ENCODE measurements at regions not wholly inside any gene's neighbourhood (a gene's known extent, or its start where the extent isn't known, plus 50 kb on each side); places are given as distances from the start of the nearest gene placed in this dataset.
A peak's percentile ranks its signal among the peaks of the same experiment; 100 is the strongest.
"Not testable (repeated sequence)": the region's sequence is repeated elsewhere in the genome, so short reads cannot be mapped to it uniquely, and the experiment has no call there.

DNA sequence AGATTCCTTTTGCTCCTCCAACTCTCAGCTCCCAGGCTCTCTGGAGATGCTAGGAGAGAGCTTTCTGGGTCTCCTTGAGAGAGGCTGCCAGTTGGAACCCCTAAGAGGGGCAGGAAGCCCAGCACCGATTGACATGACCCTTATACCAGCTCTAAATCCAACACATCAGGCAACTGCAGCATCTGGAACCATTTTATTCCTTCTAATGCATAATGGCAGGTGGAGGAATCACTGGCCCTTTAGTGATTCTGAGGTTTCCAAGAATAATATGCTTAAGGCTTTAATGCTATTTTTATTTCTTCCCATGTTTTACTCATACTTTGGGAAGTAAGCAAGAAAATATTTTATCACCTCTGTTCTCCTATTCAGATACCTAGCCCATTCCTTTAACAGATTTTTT lies 60.3 kb upstream of the TEX264 start:
- peaks cover 22% of the 10 kb centered on the region in 2 donors for H3K4me1 Mint-ChIP-seq
- intact Hi-C loops (cut with micrococcal nuclease) = no loop called here
- no peaks in the 10 kb centered on the region for H3K9me3 Mint-ChIP-seq
- Histone ChIP-seq H3K27ac (ENCODE audit: low read length) (no peak overlapping the region), H3K9me3 (ENCODE audit: control insufficient read depth, insufficient read depth, low read length) (no peaks in the 10 kb centered on the region), H3K36me3 (ENCODE audit: control insufficient read depth, insufficient read depth, low read length) (no peaks in the 10 kb centered on the region), H3K4me1 (ENCODE audit: control insufficient read depth, insufficient read depth, low read length) (no peaks in the 10 kb centered on the region), H3K27me3 (ENCODE audit: control insufficient read depth, insufficient read depth, low read length) (no peaks in the 10 kb centered on the region), H3K4me3 (ENCODE audit: low read length) (no peak overlapping the region)
- ATAC-seq (no peak), DNase-seq (no peak)
- WGBS (ENCODE audit: insufficient coverage) = 88% methylated on average over 1 of the region's 1 CpG
- TF ChIP-seq CTCF (IDR thresholded peaks at IDR 0.05) = no peak
- no peak overlapping the region for H3K27ac Mint-ChIP-seq
- no peak overlapping the region for H3K4me3 Mint-ChIP-seq
- no peaks in the 10 kb centered on the region for H3K36me3 Mint-ChIP-seq
- H3K27me3 Mint-ChIP-seq (ENCODE audit: low read depth in 2 of 2) = no peaks in the 10 kb centered on the region

- intact Hi-C loops (cut with micrococcal nuclease) = no loop called here
- no peaks in the 10 kb centered on the region for H3K27me3 ChIP-seq (ENCODE audit: control insufficient read depth, insufficient read depth, low read length)
- TF ChIP-seq CTCF (IDR thresholded peaks at IDR 0.05) = no peak
- no peaks in the 10 kb centered on the region for H3K9me3 ChIP-seq (ENCODE audit: control insufficient read depth, insufficient read depth, low read length)
- WGBS (ENCODE audit: insufficient coverage) = 100% methylated on average over 2 of the region's 3 CpGs
- H3K4me1 ChIP-seq (ENCODE audit: control insufficient read depth, insufficient read depth, low read length) = no peaks in the 10 kb centered on the region
- H3K27me3 Mint-ChIP-seq (ENCODE audit: low read depth in 2 of 2) = no peaks in the 10 kb centered on the region
- peak overlapping the region in 1 of 2 donors; percentile 4 for H3K27ac Mint-ChIP-seq
- H3K4me1 Mint-ChIP-seq = peaks cover 34 to 39% of the 10 kb centered on the region in 2 donors
- no peak overlapping the region for H3K4me3 Mint-ChIP-seq
- no peaks in the 10 kb centered on the region for H3K36me3 ChIP-seq (ENCODE audit: control insufficient read depth, insufficient read depth, low read length)
- no peak overlapping the region for H3K27ac ChIP-seq (ENCODE audit: low read length)
- ATAC-seq = no peak
- H3K4me3 ChIP-seq (ENCODE audit: low read length) = no peak overlapping the region
- no peaks in the 10 kb centered on the region for H3K9me3 Mint-ChIP-seq
- DNase-seq = no peak
- H3K36me3 Mint-ChIP-seq = no peaks in the 10 kb centered on the region
Observed at GRCh38 chr3:51617597-51617996, 53.5 kb upstream of the TEX264 start.

GRCh38 chr3:51618038-51618437 lies 53.0 kb upstream of the TEX264 start:
- H3K27ac Mint-ChIP-seq; H3K27me3 ChIP-seq (ENCODE audit: control insufficient read depth, insufficient read depth, low read length); DNase-seq; H3K9me3 Mint-ChIP-seq; H3K4me3 Mint-ChIP-seq; H3K27me3 Mint-ChIP-seq (ENCODE audit: low read depth in 2 of 2); H3K9me3 ChIP-seq (ENCODE audit: control insufficient read depth, insufficient read depth, low read length); H3K4me3 ChIP-seq (ENCODE audit: low read length); H3K27ac ChIP-seq (ENCODE audit: low read length); ATAC-seq; H3K4me1 ChIP-seq (ENCODE audit: control insufficient read depth, insufficient read depth, low read length); H3K36me3 ChIP-seq (ENCODE audit: control insufficient read depth, insufficient read depth, low read length); intact Hi-C loops (cut with micrococcal nuclease); H3K36me3 Mint-ChIP-seq: not testable (repeated sequence)
- peaks cover 33 to 39% of the 10 kb centered on the region in 2 donors for H3K4me1 Mint-ChIP-seq
- 92% methylated on average over 8 of the region's 8 CpGs for WGBS (ENCODE audit: insufficient coverage)

- no peak for TF ChIP-seq CTCF (IDR thresholded peaks at IDR 0.05)
- Histone ChIP-seq H3K36me3 (ENCODE audit: control insufficient read depth, insufficient read depth, low read length) (no peaks in the 10 kb centered on the region), H3K4me3 (ENCODE audit: low read length) (no peak overlapping the region), H3K9me3 (ENCODE audit: control insufficient read depth, insufficient read depth, low read length) (no peaks in the 10 kb centered on the region), H3K27me3 (ENCODE audit: control insufficient read depth, insufficient read depth, low read length) (no peaks in the 10 kb centered on the region), H3K27ac (ENCODE audit: low read length) (no peak overlapping the region), H3K4me1 (ENCODE audit: control insufficient read depth, insufficient read depth, low read length) (no peaks in the 10 kb centered on the region)
- 99% methylated on average over 3 of the region's 3 CpGs for WGBS (ENCODE audit: insufficient coverage)
- Mint-ChIP-seq H3K27ac (no peak overlapping the region), H3K36me3 (no peaks in the 10 kb centered on the region), H3K27me3 (ENCODE audit: low read depth in 2 of 2) (no peaks in the 10 kb centered on the region), H3K4me3 (no peak overlapping the region), H3K4me1 (peaks cover 30 to 39% of the 10 kb centered on the region in 2 donors), H3K9me3 (no peaks in the 10 kb centered on the region)
- ATAC-seq (no peak), DNase-seq (no peak)
- intact Hi-C loops (cut with micrococcal nuclease) = no loop called here
Observed at GRCh38 chr3:51618496-51618895, 52.6 kb upstream of the TEX264 start.
